H9 (cell line): ENCODE measurements at regions not wholly inside any gene's neighbourhood (a gene's known extent, or its start where the extent isn't known, plus 50 kb on each side); places are given as distances from the start of the nearest gene placed in this dataset.

ENCODE experiments used
- DNase-seq: peaks from one replicate; pipeline ENCODE4 v3.0.0-alpha.2; 2017
- H2AFZ ChIP-seq: one replicate; pipeline ENCODE4 v1.6.1; 2013; ENCODE audit warnings: mild to moderate bottlenecking, low read length, control low read depth, moderate library complexity
- H2AK5ac ChIP-seq: 2 replicates; pipeline ENCODE4 v1.6.1; 2013; ENCODE audit warnings: low read length, control low read depth, mixed read lengths; ENCODE audit not compliant: insufficient read length
- H2BK120ac ChIP-seq: one replicate; pipeline ENCODE4 v1.6.1; 2013; ENCODE audit warnings: low read depth, mild to moderate bottlenecking, low read length, control low read depth, inconsistent platforms; ENCODE audit not compliant: poor library complexity, severe bottlenecking
- H2BK12ac ChIP-seq: 2 replicates; pipeline ENCODE4 v1.6.1; 2013; ENCODE audit warnings: low read length, control low read depth, mixed read lengths, low read depth; ENCODE audit not compliant: insufficient read length
- H2BK15ac ChIP-seq: 2 replicates; pipeline ENCODE4 v1.6.1; 2013; ENCODE audit warnings: low read depth, low read length, control low read depth
- H2BK20ac ChIP-seq: one replicate; pipeline ENCODE4 v1.6.1; 2013; ENCODE audit warnings: low read depth, mild to moderate bottlenecking, low read length, control low read depth, inconsistent platforms; ENCODE audit not compliant: poor library complexity, severe bottlenecking
- H2BK5ac ChIP-seq: 2 replicates; pipeline ENCODE4 v1.6.1; 2013; ENCODE audit warnings: low read length, control low read depth, mixed read lengths; ENCODE audit not compliant: insufficient read length
- H3K14ac ChIP-seq: 2 replicates; pipeline ENCODE4 v1.6.1; 2013; ENCODE audit warnings: low read length, control low read depth; ENCODE audit not compliant: insufficient read depth
- H3K18ac ChIP-seq: 2 replicates; pipeline ENCODE4 v1.6.1; 2013; ENCODE audit warnings: low read depth, mild to moderate bottlenecking, mixed read lengths, low read length, control low read depth; ENCODE audit not compliant: insufficient read length
- H3K23ac ChIP-seq: 2 replicates; pipeline ENCODE4 v1.6.1; 2013; ENCODE audit warnings: low read length, control low read depth, mixed read lengths, low read depth; ENCODE audit not compliant: insufficient read length
- H3K23me2 ChIP-seq: 2 replicates; pipeline ENCODE4 v1.6.1; 2013; ENCODE audit warnings: low read depth, mild to moderate bottlenecking, mixed read lengths, low read length, control low read depth; ENCODE audit not compliant: insufficient read length, poor library complexity, severe bottlenecking
- H3K27ac ChIP-seq: 2 replicates; pipeline ENCODE4 v1.5.1; 2013; ENCODE audit warnings: low read length, control low read depth, mixed read lengths, low read depth; ENCODE audit not compliant: insufficient read length
- H3K27me3 ChIP-seq: 2 replicates; pipeline ENCODE4 v1.6.1; 2013; ENCODE audit warnings: low read length, control low read depth, inconsistent platforms; ENCODE audit not compliant: insufficient read depth
- H3K4ac ChIP-seq: 2 replicates; pipeline ENCODE4 v1.6.1; 2013; ENCODE audit warnings: low read depth, mild to moderate bottlenecking, control low read depth, inconsistent platforms, low read length, moderate library complexity
- H3K4me1 ChIP-seq: 2 replicates; pipeline ENCODE4 v1.6.1; 2013; ENCODE audit warnings: low read length, control low read depth, inconsistent platforms; ENCODE audit not compliant: insufficient read depth
- H3K4me2 ChIP-seq: 2 replicates; pipeline ENCODE4 v1.6.1; 2013; ENCODE audit warnings: low read length, control low read depth, mixed read lengths; ENCODE audit not compliant: insufficient read length, insufficient read depth
- H3K56ac ChIP-seq: 2 replicates; pipeline ENCODE4 v1.6.1; 2013; ENCODE audit warnings: low read depth, mild to moderate bottlenecking, mixed read lengths, low read length, control low read depth; ENCODE audit not compliant: insufficient read length
- H3K79me1 ChIP-seq: 2 replicates; pipeline ENCODE4 v1.6.1; 2013; ENCODE audit warnings: low read depth, mild to moderate bottlenecking, moderate library complexity, low read length, control low read depth, inconsistent platforms; ENCODE audit not compliant: insufficient read depth, poor library complexity, severe bottlenecking
- H3K79me2 ChIP-seq: 2 replicates; pipeline ENCODE4 v1.6.1; 2013; ENCODE audit warnings: low read length, control low read depth, inconsistent platforms; ENCODE audit not compliant: insufficient read depth
- H3K9ac ChIP-seq: 2 replicates; pipeline ENCODE4 v1.6.1; 2013; ENCODE audit warnings: low read length, control low read depth, mixed read lengths; ENCODE audit not compliant: insufficient read length; ENCODE audit errors: extremely low read depth
- H3K9me3 ChIP-seq: one replicate; pipeline ENCODE4 v1.6.1; 2013; ENCODE audit warnings: low read depth, low read length, inconsistent platforms; ENCODE audit not compliant: control insufficient read depth
- H3T11ph ChIP-seq: one replicate; pipeline ENCODE4 v1.6.1; 2013; ENCODE audit warnings: mild to moderate bottlenecking, low read length, control low read depth, inconsistent platforms
- H4K20me1 ChIP-seq: one replicate; pipeline ENCODE4 v1.6.1; 2013; ENCODE audit not compliant: control insufficient read depth, insufficient read length, insufficient read depth
- H4K5ac ChIP-seq: 2 replicates; pipeline ENCODE4 v1.6.1; 2013; ENCODE audit warnings: low read depth, mild to moderate bottlenecking, mixed read lengths, low read length, control low read depth; ENCODE audit not compliant: insufficient read length
- H4K8ac ChIP-seq: replicated peaks from 2 replicates; pipeline ENCODE4 v1.6.1; 2013; ENCODE audit warnings: low read length, control low read depth, mixed read lengths, low read depth; ENCODE audit not compliant: insufficient read length
- H4K91ac ChIP-seq: 2 replicates; pipeline ENCODE4 v1.6.1; 2013; ENCODE audit warnings: low read depth, mild to moderate bottlenecking, moderate library complexity, mixed read lengths, low read length, control low read depth; ENCODE audit not compliant: insufficient read length
- H3K27ac Mint-ChIP-seq, 3 experiments: 2 replicates in 2 of 3; 3 replicates in 1 of 3; pipeline ENCODE4 v1.8.0; 2020 to 2021; ENCODE audit warnings: mixed read lengths in 3 of 3, mild to moderate bottlenecking in 1 of 3, moderate library complexity in 1 of 3
- H3K27me3 Mint-ChIP-seq: 2 replicates; pipeline ENCODE4 v1.8.0; 2021; ENCODE audit warnings: low read depth, mild to moderate bottlenecking, moderate library complexity, mixed read lengths
- H3K36me3 Mint-ChIP-seq, 3 experiments: 2 replicates in 2 of 3; 3 replicates in 1 of 3; pipeline ENCODE4 v1.8.0; 2020 to 2021; ENCODE audit warnings: low read depth in 3 of 3, mixed read lengths in 3 of 3; ENCODE audit not compliant: insufficient read depth in 1 of 3
- H3K4me1 Mint-ChIP-seq, 2 experiments: 2 replicates each; pipeline ENCODE4 v1.8.0; 2020; ENCODE audit warnings: mixed read lengths in 2 of 2
- H3K4me3 Mint-ChIP-seq, 2 experiments: 2 replicates in 1 of 2; 3 replicates in 1 of 2; pipeline ENCODE4 v1.8.0; 2020 to 2021; ENCODE audit warnings: mild to moderate bottlenecking in 2 of 2, mixed read lengths in 2 of 2, moderate library complexity in 1 of 2
- H3K9me3 Mint-ChIP-seq, 2 experiments: 2 replicates in 1 of 2; 3 replicates in 1 of 2; pipeline ENCODE4 v1.8.0; 2020; ENCODE audit warnings: mild to moderate bottlenecking in 2 of 2, mixed read lengths in 2 of 2, moderate library complexity in 1 of 2
- TF ChIP-seq, protein P1 (sequence below): fragments of 200-600 bp; sonication (generic); conservative IDR thresholded peaks from 3 replicates; pipeline ENCODE4 v1.8.0; 2021; ENCODE audit warnings: antibody characterized with exemption, mild to moderate bottlenecking

DNA sequence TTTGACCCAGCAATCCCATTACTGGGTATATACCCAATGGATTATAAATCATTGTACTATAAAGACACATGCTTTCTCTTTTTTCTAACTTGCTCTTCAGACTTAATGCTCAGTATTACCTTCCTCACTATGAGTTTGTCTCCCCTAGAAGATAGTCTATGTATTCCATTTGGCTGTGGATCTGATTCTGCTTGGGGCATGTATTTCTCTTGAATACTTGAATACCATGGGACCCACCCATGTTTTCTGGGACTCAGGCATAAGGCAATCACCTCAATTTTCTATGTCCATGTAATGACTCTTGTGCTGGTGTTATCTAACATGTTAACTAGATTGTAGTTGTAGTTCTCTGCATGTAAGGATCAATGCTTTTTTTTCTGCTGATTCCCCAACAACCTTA lies 70.4 kb upstream of the PPM1H start:
- Histone ChIP-seq H2BK20ac (no peak overlapping the region), H2BK15ac (no peak overlapping the region), H3K79me1 (no peaks in the 10 kb centered on the region), H3K27ac (no peak overlapping the region), H2BK12ac (no peak overlapping the region), H4K5ac (no peak overlapping the region), H4K20me1 (no peaks in the 10 kb centered on the region), H3K27me3 (no peaks in the 10 kb centered on the region), H2AK5ac (no peak overlapping the region), H3K14ac (no peak overlapping the region), H2BK120ac (no peak overlapping the region), H4K91ac (no peak overlapping the region), H3K9me3 (no peaks in the 10 kb centered on the region), H2BK5ac (no peak overlapping the region), H3K4me2 (no peak overlapping the region), H3T11ph (no peak overlapping the region), H3K23ac (no peak overlapping the region), H3K9ac (no peak overlapping the region), H4K8ac (no peak overlapping the region), H3K79me2 (no peaks in the 10 kb centered on the region), H3K4me1 (no peaks in the 10 kb centered on the region), H3K56ac (no peak overlapping the region), H2AFZ (no peak overlapping the region), H3K18ac (no peak overlapping the region), H3K23me2 (no peaks in the 10 kb centered on the region), H3K4ac (no peak overlapping the region)
- H3K27me3 Mint-ChIP-seq, result peaks cover 2% of the 10 kb centered on the region
- H3K27ac Mint-ChIP-seq, result no peak overlapping the region; a peak in 1 of 7 replicates
- no peak for DNase-seq
- TF ChIP-seq, protein P1, sequence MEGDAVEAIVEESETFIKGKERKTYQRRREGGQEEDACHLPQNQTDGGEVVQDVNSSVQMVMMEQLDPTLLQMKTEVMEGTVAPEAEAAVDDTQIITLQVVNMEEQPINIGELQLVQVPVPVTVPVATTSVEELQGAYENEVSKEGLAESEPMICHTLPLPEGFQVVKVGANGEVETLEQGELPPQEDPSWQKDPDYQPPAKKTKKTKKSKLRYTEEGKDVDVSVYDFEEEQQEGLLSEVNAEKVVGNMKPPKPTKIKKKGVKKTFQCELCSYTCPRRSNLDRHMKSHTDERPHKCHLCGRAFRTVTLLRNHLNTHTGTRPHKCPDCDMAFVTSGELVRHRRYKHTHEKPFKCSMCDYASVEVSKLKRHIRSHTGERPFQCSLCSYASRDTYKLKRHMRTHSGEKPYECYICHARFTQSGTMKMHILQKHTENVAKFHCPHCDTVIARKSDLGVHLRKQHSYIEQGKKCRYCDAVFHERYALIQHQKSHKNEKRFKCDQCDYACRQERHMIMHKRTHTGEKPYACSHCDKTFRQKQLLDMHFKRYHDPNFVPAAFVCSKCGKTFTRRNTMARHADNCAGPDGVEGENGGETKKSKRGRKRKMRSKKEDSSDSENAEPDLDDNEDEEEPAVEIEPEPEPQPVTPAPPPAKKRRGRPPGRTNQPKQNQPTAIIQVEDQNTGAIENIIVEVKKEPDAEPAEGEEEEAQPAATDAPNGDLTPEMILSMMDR, result no peak
- no peaks in the 10 kb centered on the region for H3K36me3 Mint-ChIP-seq
- peaks cover 0 to 3% of the 10 kb centered on the region in 2 experiments; a peak in 1 of 5 replicates for H3K9me3 Mint-ChIP-seq
- peaks cover 4 to 9% of the 10 kb centered on the region in 2 experiments; a peak in 2 of 4 replicates for H3K4me1 Mint-ChIP-seq
- H3K4me3 Mint-ChIP-seq, result no peak overlapping the region
